DOHH2 (cell line): ENCODE measurements at regions not wholly inside any gene's neighbourhood (a gene's known extent, or its start where the extent isn't known, plus 50 kb on each side); places are given as distances from the start of the nearest gene placed in this dataset.

Experiments used
- H3F3A ChIP-seq: fragments of 200-600 bp; sonication (generic), shearing (Covaris generic); 2 replicates; pipeline ENCODE4 v1.6.0; 2016; ENCODE audit warnings: antibody characterized with exemption, mild to moderate bottlenecking; ENCODE audit not compliant: control insufficient read depth, insufficient read depth
- H3K27ac ChIP-seq: fragments of 200-600 bp; sonication (generic); 2 replicates; pipeline ENCODE4 v1.5.1; 2014; ENCODE audit warnings: low read depth, mild to moderate bottlenecking, low read length, moderate library complexity
- H3K27me3 ChIP-seq: fragments of 200-600 bp; sonication (generic); 2 replicates; pipeline ENCODE4 v1.6.1; 2014; ENCODE audit warnings: mild to moderate bottlenecking, low read length, mixed read lengths; ENCODE audit not compliant: control insufficient read depth
- H3K36me3 ChIP-seq: fragments of 200-600 bp; sonication (generic); 2 replicates; pipeline ENCODE4 v1.6.1; 2014; ENCODE audit warnings: mild to moderate bottlenecking, low read length, moderate library complexity, mixed read lengths; ENCODE audit not compliant: control insufficient read depth
- H3K4me1 ChIP-seq: fragments of 200-600 bp; sonication (generic); 2 replicates; pipeline ENCODE4 v1.6.1; 2014; ENCODE audit warnings: mild to moderate bottlenecking, low read length, mixed read lengths; ENCODE audit not compliant: control insufficient read depth
- H3K4me2 ChIP-seq: fragments of 200-600 bp; sonication (generic); 2 replicates; pipeline ENCODE4 v1.6.0; 2014; ENCODE audit warnings: mild to moderate bottlenecking, low read length, moderate library complexity
- H3K4me3 ChIP-seq: fragments of 200-600 bp; sonication (generic); 2 replicates; pipeline ENCODE4 v1.5.1; 2014; ENCODE audit warnings: mild to moderate bottlenecking, low read length, mixed read lengths
- H3K79me2 ChIP-seq: fragments of 200-600 bp; sonication (generic); 2 replicates; pipeline ENCODE4 v1.6.1; 2014; ENCODE audit warnings: mild to moderate bottlenecking, low read length, mixed read lengths; ENCODE audit not compliant: control insufficient read depth
- H3K9me2 ChIP-seq: fragments of 200-600 bp; sonication (generic); replicated peaks from 2 replicates; pipeline ENCODE4 v1.6.1; 2014; ENCODE audit warnings: mild to moderate bottlenecking, low read length, mixed read lengths; ENCODE audit not compliant: control insufficient read depth
- H3K9me3 ChIP-seq: fragments of 200-600 bp; sonication (generic); 2 replicates; pipeline ENCODE4 v1.6.1; 2014; ENCODE audit warnings: antibody characterized with exemption, low read length, mixed read lengths; ENCODE audit not compliant: control insufficient read depth, insufficient read depth
- H4K20me1 ChIP-seq: fragments of 200-600 bp; sonication (generic); 2 replicates; pipeline ENCODE4 v1.6.0; 2014; ENCODE audit warnings: low read depth, mild to moderate bottlenecking, antibody characterized with exemption, low read length, moderate library complexity; ENCODE audit not compliant: control insufficient read depth, insufficient read depth
- EZH2phosphoT487 ChIP-seq: fragments of 200-600 bp; sonication (generic); IDR thresholded peaks from 2 replicates; pipeline ENCODE4 v1.6.1; 2017; ENCODE audit warnings: borderline replicate concordance, mild to moderate bottlenecking, antibody characterized with exemption, low read length, moderate library complexity, mixed read lengths
- TF ChIP-seq, protein P1 (sequence below): fragments of 200-600 bp; sonication (generic); IDR thresholded peaks from one replicate; pipeline ENCODE4 v1.5.1; 2014; ENCODE audit warnings: antibody characterized with exemption, mild to moderate bottlenecking, low read depth, low read length; ENCODE audit not compliant: poor library complexity, severe bottlenecking

- Histone ChIP-seq H3K36me3 (no peaks in the 10 kb centered on the region), H3K4me2 (no peak overlapping the region), H3K4me3 (no peak overlapping the region), H3K9me2 (no peaks in the 10 kb centered on the region), H3K79me2 (no peaks in the 10 kb centered on the region), H3K4me1 (no peaks in the 10 kb centered on the region), H3K27ac (no peak overlapping the region), H4K20me1 (no peaks in the 10 kb centered on the region), H3K9me3 (no peaks in the 10 kb centered on the region), H3K27me3 (no peaks in the 10 kb centered on the region), H3F3A (no peaks in the 10 kb centered on the region)
- TF ChIP-seq, protein P1, sequence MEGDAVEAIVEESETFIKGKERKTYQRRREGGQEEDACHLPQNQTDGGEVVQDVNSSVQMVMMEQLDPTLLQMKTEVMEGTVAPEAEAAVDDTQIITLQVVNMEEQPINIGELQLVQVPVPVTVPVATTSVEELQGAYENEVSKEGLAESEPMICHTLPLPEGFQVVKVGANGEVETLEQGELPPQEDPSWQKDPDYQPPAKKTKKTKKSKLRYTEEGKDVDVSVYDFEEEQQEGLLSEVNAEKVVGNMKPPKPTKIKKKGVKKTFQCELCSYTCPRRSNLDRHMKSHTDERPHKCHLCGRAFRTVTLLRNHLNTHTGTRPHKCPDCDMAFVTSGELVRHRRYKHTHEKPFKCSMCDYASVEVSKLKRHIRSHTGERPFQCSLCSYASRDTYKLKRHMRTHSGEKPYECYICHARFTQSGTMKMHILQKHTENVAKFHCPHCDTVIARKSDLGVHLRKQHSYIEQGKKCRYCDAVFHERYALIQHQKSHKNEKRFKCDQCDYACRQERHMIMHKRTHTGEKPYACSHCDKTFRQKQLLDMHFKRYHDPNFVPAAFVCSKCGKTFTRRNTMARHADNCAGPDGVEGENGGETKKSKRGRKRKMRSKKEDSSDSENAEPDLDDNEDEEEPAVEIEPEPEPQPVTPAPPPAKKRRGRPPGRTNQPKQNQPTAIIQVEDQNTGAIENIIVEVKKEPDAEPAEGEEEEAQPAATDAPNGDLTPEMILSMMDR = no peak
- TF ChIP-seq EZH2phosphoT487 = no peak
These were observed 184.2 kb upstream of the CDYL start for GRCh38 chr6:4592026-4592425.

GRCh38 chr6:4591218-4591617 is 185.0 kb upstream of the CDYL start:
- Histone ChIP-seq H3K4me1 (no peaks in the 10 kb centered on the region), H3K9me2 (no peaks in the 10 kb centered on the region), H4K20me1 (no peaks in the 10 kb centered on the region), H3K36me3 (no peaks in the 10 kb centered on the region), H3K27ac (no peak overlapping the region), H3K27me3 (no peaks in the 10 kb centered on the region), H3K4me2 (no peak overlapping the region), H3K9me3 (no peaks in the 10 kb centered on the region), H3F3A (no peaks in the 10 kb centered on the region), H3K79me2 (no peaks in the 10 kb centered on the region), H3K4me3 (no peak overlapping the region)
- no peak for TF ChIP-seq EZH2phosphoT487
- TF ChIP-seq, protein P1 = no peak

DNA sequence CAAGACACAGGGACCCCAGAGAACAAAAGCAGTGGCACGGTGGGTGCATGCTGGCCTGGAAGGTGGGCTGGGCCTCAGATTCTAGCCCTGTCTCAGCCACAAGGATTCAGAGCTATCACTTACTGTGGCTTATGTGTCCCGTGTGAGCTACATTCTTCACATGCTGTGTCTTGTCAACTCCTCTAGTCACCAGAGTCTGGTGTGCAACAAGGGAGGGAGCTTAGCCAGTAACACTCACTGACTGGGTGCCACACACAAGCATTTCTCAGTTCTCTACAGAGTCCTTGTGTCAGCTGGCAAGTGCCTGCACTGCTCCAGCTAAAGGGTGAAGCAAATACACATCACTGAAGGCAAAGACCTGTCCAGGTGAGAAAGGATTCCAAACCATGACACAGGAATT is 186.9 kb upstream of the CDYL start:
- no peaks in the 10 kb centered on the region for H3K27me3 ChIP-seq
- H3K9me3 ChIP-seq = no peaks in the 10 kb centered on the region
- no peaks in the 10 kb centered on the region for H3K9me2 ChIP-seq
- no peaks in the 10 kb centered on the region for H3F3A ChIP-seq
- no peaks in the 10 kb centered on the region for H3K79me2 ChIP-seq
- no peak overlapping the region for H3K27ac ChIP-seq
- no peaks in the 10 kb centered on the region for H4K20me1 ChIP-seq
- no peaks in the 10 kb centered on the region for H3K4me1 ChIP-seq
- no peak overlapping the region for H3K4me3 ChIP-seq
- no peak overlapping the region for H3K4me2 ChIP-seq
- no peak for TF ChIP-seq EZH2phosphoT487
- TF ChIP-seq, protein P1 = no peak
- no peaks in the 10 kb centered on the region for H3K36me3 ChIP-seq

DNA sequence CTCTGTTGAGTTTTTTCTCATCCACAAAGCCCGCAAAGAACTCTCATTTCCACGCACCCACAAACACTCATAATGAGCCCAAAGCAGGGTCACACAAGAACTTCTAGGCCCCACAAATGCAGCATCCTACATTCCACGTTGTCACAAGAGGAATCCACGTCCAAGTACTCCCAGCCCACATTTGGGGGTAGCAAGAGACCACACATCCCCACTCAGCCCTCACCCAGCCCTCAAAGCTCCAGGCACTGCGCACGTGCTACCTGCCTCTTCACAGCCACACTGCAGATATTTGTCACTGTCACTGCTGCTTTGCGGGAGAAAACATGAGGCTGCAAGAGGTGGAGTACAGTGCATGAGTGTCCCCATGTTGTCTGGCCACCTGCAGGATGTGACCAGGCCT is 187.6 kb upstream of the CDYL start:
- Histone ChIP-seq H3K79me2 (no peaks in the 10 kb centered on the region), H3K27me3 (no peaks in the 10 kb centered on the region)
- TF ChIP-seq, protein P1 = no peak
- TF ChIP-seq EZH2phosphoT487 = no peak

More for the DNA sequence above, 187.6 kb upstream of the CDYL start:
- Histone ChIP-seq H3K9me3 (no peaks in the 10 kb centered on the region), H3F3A (no peaks in the 10 kb centered on the region), H4K20me1 (no peaks in the 10 kb centered on the region), H3K4me2 (no peak overlapping the region), H3K27ac (no peak overlapping the region), H3K4me3 (no peak overlapping the region), H3K4me1 (no peaks in the 10 kb centered on the region), H3K9me2 (no peaks in the 10 kb centered on the region), H3K36me3 (no peaks in the 10 kb centered on the region)
